Vagina (tissue), 2 donors: ENCODE measurements at regions not wholly inside any gene's neighbourhood (a gene's known extent, or its start where the extent isn't known, plus 50 kb on each side); places are given as distances from the start of the nearest gene placed in this dataset.

ENCODE experiments used
- DNase-seq, 2 donors: peaks; one replicate each; pipeline ENCODE4 v3.0.0-alpha.2; 2017; ENCODE audit errors: extremely low spot score in 2 of 2
- H3K27ac ChIP-seq: fragments of 200-600 bp; sonication (generic); one replicate; pipeline ENCODE4 v1.5.1; 2019
- H3K27me3 ChIP-seq: fragments of 200-600 bp; sonication (generic); one replicate; pipeline ENCODE4 v1.5.1; 2019
- H3K36me3 ChIP-seq, 2 donors: fragments of 200-600 bp; sonication (generic); one replicate each; pipeline ENCODE4 v1.5.1; 2017 to 2019
- H3K4me1 ChIP-seq: fragments of 200-600 bp; sonication (generic); one replicate; pipeline ENCODE4 v1.5.1; 2019
- H3K4me3 ChIP-seq, 2 donors: fragments of 200-600 bp; sonication (generic); 1 replicate in 1 of 2; 2 replicates in 1 of 2; pipeline ENCODE4 v1.5.1; 2016 to 2019
- H3K9me3 ChIP-seq: fragments of 200-600 bp; sonication (generic); one replicate; pipeline ENCODE4 v1.5.1; 2019
- POLR2A ChIP-seq, 2 donors: fragments of 450-650 bp; IDR thresholded peaks; one replicate each; pipeline ENCODE4 v1.6.1; 2017; ENCODE audit warnings: antibody characterized with exemption in 2 of 2, mild to moderate bottlenecking in 2 of 2, moderate library complexity in 2 of 2
- POLR2AphosphoS5 ChIP-seq, 2 donors: sonication (generic); formaldehyde crosslinking; IDR thresholded peaks; one replicate each; pipeline ENCODE4 v1.9.0; 2017; ENCODE audit warnings: antibody characterized with exemption in 2 of 2, mild to moderate bottlenecking in 2 of 2, low read depth in 1 of 2; ENCODE audit not compliant: insufficient read depth in 1 of 2
- intact Hi-C: fragments of 100-400 bp; cut with DNase I; formaldehyde crosslinking; loops from one replicate; pipeline ENCODE4 v1.15.1; 2023
- TF ChIP-seq, protein P1 (sequence below), 3 experiments: fragments of 450-650 bp in 2 of 3; fragments of 200-600 bp in 1 of 3; sonication (generic) in 1 of 3; IDR thresholded peaks; one replicate each; pipeline ENCODE4 v1.5.1; 2017 to 2019; ENCODE audit warnings: antibody characterized with exemption in 3 of 3, mild to moderate bottlenecking in 2 of 3, moderate library complexity in 2 of 3

DNA sequence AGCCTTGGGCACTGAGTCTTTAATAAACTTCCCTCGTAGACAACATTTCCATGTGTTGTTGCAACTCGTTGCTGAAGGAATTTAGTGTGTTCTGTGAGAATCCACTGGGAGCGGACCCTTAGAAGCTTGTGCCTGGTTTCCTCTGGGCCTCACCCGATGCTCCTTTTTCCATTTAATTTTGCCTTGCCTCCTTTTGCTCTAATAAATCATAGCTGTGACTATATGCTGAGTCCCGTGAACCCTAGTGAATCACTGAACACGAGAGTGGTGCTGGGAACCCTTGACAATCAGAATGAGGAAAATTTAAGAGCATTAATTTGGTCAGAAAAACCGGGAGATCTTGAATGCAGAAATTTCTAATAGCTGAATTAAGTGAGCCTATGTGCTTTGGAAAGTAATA, 291.1 kb upstream of the ZNF608 start:
- no peaks in the 10 kb centered on the region for H3K27me3 ChIP-seq
- no peak overlapping the region for H3K4me3 ChIP-seq
- no peaks in the 10 kb centered on the region for H3K36me3 ChIP-seq
- TF ChIP-seq, protein P1, sequence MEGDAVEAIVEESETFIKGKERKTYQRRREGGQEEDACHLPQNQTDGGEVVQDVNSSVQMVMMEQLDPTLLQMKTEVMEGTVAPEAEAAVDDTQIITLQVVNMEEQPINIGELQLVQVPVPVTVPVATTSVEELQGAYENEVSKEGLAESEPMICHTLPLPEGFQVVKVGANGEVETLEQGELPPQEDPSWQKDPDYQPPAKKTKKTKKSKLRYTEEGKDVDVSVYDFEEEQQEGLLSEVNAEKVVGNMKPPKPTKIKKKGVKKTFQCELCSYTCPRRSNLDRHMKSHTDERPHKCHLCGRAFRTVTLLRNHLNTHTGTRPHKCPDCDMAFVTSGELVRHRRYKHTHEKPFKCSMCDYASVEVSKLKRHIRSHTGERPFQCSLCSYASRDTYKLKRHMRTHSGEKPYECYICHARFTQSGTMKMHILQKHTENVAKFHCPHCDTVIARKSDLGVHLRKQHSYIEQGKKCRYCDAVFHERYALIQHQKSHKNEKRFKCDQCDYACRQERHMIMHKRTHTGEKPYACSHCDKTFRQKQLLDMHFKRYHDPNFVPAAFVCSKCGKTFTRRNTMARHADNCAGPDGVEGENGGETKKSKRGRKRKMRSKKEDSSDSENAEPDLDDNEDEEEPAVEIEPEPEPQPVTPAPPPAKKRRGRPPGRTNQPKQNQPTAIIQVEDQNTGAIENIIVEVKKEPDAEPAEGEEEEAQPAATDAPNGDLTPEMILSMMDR (IDR thresholded peaks at IDR 0.05), result no peak
- TF ChIP-seq POLR2AphosphoS5 (IDR thresholded peaks at IDR 0.05; ENCODE audit: insufficient read depth in 1 of 2, low read depth in 1 of 2) (no peak), POLR2A (IDR thresholded peaks at IDR 0.05) (no peak)
- no peaks in the 10 kb centered on the region for H3K4me1 ChIP-seq
- H3K9me3 ChIP-seq, result no peaks in the 10 kb centered on the region
- no peak overlapping the region for H3K27ac ChIP-seq
- intact Hi-C loops, result no loop called here
- no peak for DNase-seq

DNA sequence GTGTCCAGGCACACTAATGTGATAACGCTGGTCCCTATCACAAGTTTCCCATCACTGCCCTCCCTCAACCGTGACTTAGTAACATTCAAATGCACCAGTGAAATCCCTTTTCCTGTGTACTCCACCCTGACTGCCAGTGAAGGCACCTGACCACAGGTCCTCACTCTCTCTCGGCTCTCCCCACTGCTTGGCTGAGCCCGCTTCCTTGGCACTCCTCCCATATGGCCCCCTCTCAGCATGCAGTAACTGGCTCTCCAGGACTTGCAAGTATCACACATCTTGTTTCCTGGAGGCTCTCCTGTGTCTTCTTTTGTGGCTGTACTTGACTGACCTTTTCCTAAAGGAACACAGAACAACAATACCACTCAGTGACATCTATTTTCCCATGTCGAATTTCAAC, 292.0 kb upstream of the ZNF608 start:
- intact Hi-C loops, result no loop called here
- H3K4me1 ChIP-seq, result peaks cover 4% of the 10 kb centered on the region
- no peaks in the 10 kb centered on the region for H3K36me3 ChIP-seq
- H3K27ac ChIP-seq, result no peak overlapping the region
- TF ChIP-seq, protein P1 (IDR thresholded peaks at IDR 0.05), result no peak
- TF ChIP-seq POLR2AphosphoS5 (IDR thresholded peaks at IDR 0.05; ENCODE audit: insufficient read depth in 1 of 2, low read depth in 1 of 2) (no peak), POLR2A (IDR thresholded peaks at IDR 0.05) (no peak)
- H3K4me3 ChIP-seq, result no peak overlapping the region
- no peak for DNase-seq
- H3K9me3 ChIP-seq, result no peaks in the 10 kb centered on the region
- no peaks in the 10 kb centered on the region for H3K27me3 ChIP-seq

DNA sequence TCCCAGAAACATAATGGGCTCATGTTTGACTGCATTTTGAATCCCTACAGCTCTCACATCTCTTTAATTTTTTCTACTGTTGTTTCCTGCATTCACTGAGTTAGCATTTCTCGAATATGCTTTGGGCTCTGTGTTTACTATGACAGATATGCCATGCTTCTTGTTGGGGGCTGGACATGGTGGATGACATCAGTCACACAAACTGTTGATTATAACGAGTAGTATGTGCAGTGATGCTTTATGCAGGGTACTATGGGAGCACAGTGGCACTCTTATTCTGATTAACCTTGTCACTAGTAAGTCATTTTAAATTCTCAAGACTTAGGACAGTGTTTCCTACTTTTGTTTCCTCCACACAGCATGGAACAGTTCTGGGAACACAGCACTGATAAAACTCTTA, 295.4 kb upstream of the ZNF608 start:
- H3K27ac ChIP-seq, result no peak overlapping the region
- no peak for DNase-seq
- H3K27me3 ChIP-seq, result no peaks in the 10 kb centered on the region
- no peak overlapping the region for H3K4me3 ChIP-seq
- peaks cover 14% of the 10 kb centered on the region for H3K4me1 ChIP-seq
- intact Hi-C loops, result no loop called here
- H3K9me3 ChIP-seq, result no peaks in the 10 kb centered on the region
- H3K36me3 ChIP-seq, result no peaks in the 10 kb centered on the region
- TF ChIP-seq POLR2A (IDR thresholded peaks at IDR 0.05) (no peak), POLR2AphosphoS5 (IDR thresholded peaks at IDR 0.05; ENCODE audit: insufficient read depth in 1 of 2, low read depth in 1 of 2) (no peak)
- TF ChIP-seq, protein P1 (IDR thresholded peaks at IDR 0.05), result no peak

DNA sequence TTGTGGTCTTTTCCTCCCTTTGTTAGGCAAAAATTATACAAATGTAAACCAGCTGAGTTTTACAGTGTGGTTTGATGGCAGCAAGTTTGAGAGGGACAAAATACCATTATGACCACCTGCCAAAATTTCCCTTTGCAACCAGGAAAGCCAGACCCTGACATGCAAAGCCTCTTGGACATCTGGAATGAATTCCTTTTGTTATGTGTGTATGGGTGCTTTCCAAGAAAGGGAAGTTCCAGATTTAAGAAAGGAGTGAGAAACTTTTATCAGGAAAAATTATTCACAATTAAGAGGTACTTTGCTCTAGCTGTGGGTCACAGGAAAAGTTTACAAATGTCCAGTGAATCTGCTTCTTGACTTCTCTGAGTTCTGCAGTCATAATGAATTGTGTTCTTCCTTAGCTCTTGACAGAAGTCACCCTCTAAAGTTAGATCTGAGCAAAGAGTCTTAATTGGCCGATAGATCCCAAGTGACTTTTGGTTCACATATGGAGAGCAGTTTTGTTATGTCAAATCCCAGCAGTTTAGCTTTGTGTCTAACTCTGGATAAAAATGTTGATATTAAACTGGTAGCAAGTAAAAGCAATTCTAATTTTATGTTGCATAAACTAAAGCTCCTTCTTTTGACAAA, 295.9 kb upstream of the ZNF608 start:
- H3K9me3 ChIP-seq, result no peaks in the 10 kb centered on the region
- intact Hi-C loops, result no loop called here
- no peaks in the 10 kb centered on the region for H3K36me3 ChIP-seq
- DNase-seq, result no peak
- H3K27me3 ChIP-seq, result no peaks in the 10 kb centered on the region
- TF ChIP-seq, protein P1 (IDR thresholded peaks at IDR 0.05), result no peak
- TF ChIP-seq POLR2AphosphoS5 (IDR thresholded peaks at IDR 0.05; ENCODE audit: insufficient read depth in 1 of 2, low read depth in 1 of 2), result no peak
- H3K27ac ChIP-seq, result no peak overlapping the region
- peaks cover 14% of the 10 kb centered on the region for H3K4me1 ChIP-seq
- H3K4me3 ChIP-seq, result no peak overlapping the region

DNA sequence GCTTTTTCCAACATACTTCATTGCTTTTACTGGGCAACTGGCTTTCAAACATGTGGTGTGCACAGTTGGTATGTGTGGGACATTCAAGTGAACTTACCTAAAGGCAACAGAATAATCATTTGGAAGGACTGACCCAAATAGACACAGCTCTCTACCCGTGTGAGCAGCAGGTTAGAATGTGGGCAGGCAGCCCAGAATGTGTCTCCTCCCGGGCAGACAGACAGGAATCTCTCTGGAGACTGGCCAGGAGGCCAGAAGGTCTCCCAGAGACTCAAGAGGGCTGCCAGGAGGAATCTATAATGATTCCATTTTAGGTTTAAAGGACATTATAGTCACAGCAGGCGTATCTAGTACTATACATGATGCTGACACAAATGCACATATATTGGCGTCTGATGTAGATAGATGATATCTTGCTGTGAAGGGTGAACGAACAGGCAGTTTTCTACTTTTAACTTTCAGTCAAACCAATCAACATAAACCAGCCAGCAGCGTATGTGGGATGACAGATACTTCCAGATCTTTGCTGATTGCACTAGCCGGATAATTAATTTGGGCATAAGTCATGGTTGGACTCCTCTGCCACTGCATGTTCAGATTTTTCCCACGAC, 297.4 kb upstream of the ZNF608 start:
- Histone ChIP-seq H3K9me3 (no peaks in the 10 kb centered on the region), H3K27ac (no peak overlapping the region), H3K4me3 (no peak overlapping the region), H3K36me3 (no peaks in the 10 kb centered on the region), H3K27me3 (no peaks in the 10 kb centered on the region), H3K4me1 (peaks cover 14% of the 10 kb centered on the region)
- DNase-seq, result no peak
- intact Hi-C loops, result no loop called here
- TF ChIP-seq POLR2A (IDR thresholded peaks at IDR 0.05) (no peak), POLR2AphosphoS5 (IDR thresholded peaks at IDR 0.05; ENCODE audit: insufficient read depth in 1 of 2, low read depth in 1 of 2) (no peak)
- TF ChIP-seq, protein P1 (IDR thresholded peaks at IDR 0.05), result no peak
